CD14-positive monocyte (primary cell): ENCODE measurements at regions not wholly inside any gene's neighbourhood (a gene's known extent, or its start where the extent isn't known, plus 50 kb on each side); places are given as distances from the start of the nearest gene placed in this dataset.

Experiments
- DNase-seq, 3 donors: peaks; one replicate each; pipeline ENCODE4 v3.0.0-alpha.2; 2011 to 2022
- H2AFZ ChIP-seq: 2 replicates; pipeline ENCODE4 v1.6.0; 2012; ENCODE audit warnings: mild to moderate bottlenecking, low read depth, low read length, inconsistent platforms; ENCODE audit not compliant: insufficient read depth, poor library complexity, severe bottlenecking
- H3K27ac ChIP-seq, 2 donors: 1 replicate in 1 of 2; 2 replicates in 1 of 2; pipeline ENCODE4 v1.5.1; 2012 to 2013; ENCODE audit warnings: low read length in 2 of 2, control low read depth in 1 of 2, inconsistent platforms in 1 of 2, low read depth in 1 of 2, mild to moderate bottlenecking in 1 of 2
- H3K27me3 ChIP-seq, 2 donors: one replicate each; pipeline versions ENCODE4 v1.6.0 to v1.6.1; 2011 to 2013; ENCODE audit warnings: low read length in 2 of 2; ENCODE audit not compliant: control insufficient read depth in 2 of 2, insufficient read depth in 2 of 2
- H3K36me3 ChIP-seq, 2 donors: replicated peaks in 1 of 2; 1 replicate in 1 of 2; 2 replicates in 1 of 2; pipeline versions ENCODE4 v1.5.1 to v1.6.1; 2012 to 2013; ENCODE audit warnings: low read length in 2 of 2, control low read depth in 1 of 2, inconsistent platforms in 1 of 2, mild to moderate bottlenecking in 1 of 2; ENCODE audit not compliant: insufficient read depth in 2 of 2, control insufficient read depth in 1 of 2
- H3K4me1 ChIP-seq, 2 donors: 1 replicate in 1 of 2; 2 replicates in 1 of 2; pipeline versions ENCODE4 v1.5.1 to v1.6.1; 2012 to 2013; ENCODE audit warnings: low read length in 2 of 2, control low read depth in 1 of 2, inconsistent platforms in 1 of 2, mild to moderate bottlenecking in 1 of 2, moderate library complexity in 1 of 2; ENCODE audit not compliant: insufficient read depth in 2 of 2, control insufficient read depth in 1 of 2
- H3K4me2 ChIP-seq: replicated peaks from 2 replicates; pipeline ENCODE3; 2012; ENCODE audit warnings: low read length, moderate library complexity, mild to moderate bottlenecking; ENCODE audit not compliant: poor library complexity, severe bottlenecking; ENCODE audit errors: extremely low read depth
- H3K4me3 ChIP-seq, 3 experiments: fragments of 200-600 bp in 1 of 3; sonication (generic) in 1 of 3; replicated peaks in 1 of 3; 1 replicate in 2 of 3; 2 replicates in 1 of 3; pipeline ENCODE4 v1.5.1; 2011 to 2013; ENCODE audit warnings: low read length in 3 of 3, mild to moderate bottlenecking in 3 of 3, control low read depth in 2 of 3, low read depth in 2 of 3, inconsistent platforms in 1 of 3, moderate library complexity in 1 of 3
- H3K79me2 ChIP-seq: 2 replicates; pipeline ENCODE4 v1.6.0; 2012; ENCODE audit warnings: mild to moderate bottlenecking, control low read depth, inconsistent platforms, low read length, moderate library complexity; ENCODE audit not compliant: insufficient read depth
- H3K9ac ChIP-seq: 2 replicates; pipeline ENCODE4 v1.6.0; 2017; ENCODE audit warnings: low read length, mild to moderate bottlenecking; ENCODE audit not compliant: insufficient read depth, poor library complexity, severe bottlenecking
- H3K9me3 ChIP-seq, 2 donors: replicated peaks in 1 of 2; 1 replicate in 1 of 2; 2 replicates in 1 of 2; pipeline versions ENCODE4 v1.5.1 to v1.6.1; 2012 to 2013; ENCODE audit warnings: low read length in 2 of 2, control low read depth in 1 of 2; ENCODE audit not compliant: control insufficient read depth in 1 of 2, insufficient read depth in 1 of 2
- H4K20me1 ChIP-seq: 2 replicates; pipeline ENCODE4 v1.6.0; 2012; ENCODE audit warnings: mild to moderate bottlenecking, low read length, control low read depth, moderate library complexity; ENCODE audit not compliant: insufficient read depth
- H3K27ac Mint-ChIP-seq, 7 donors: one replicate each; pipeline ENCODE4 v1.8.0; 2020; ENCODE audit warnings: mild to moderate bottlenecking in 7 of 7, mixed read lengths in 7 of 7, moderate library complexity in 6 of 7, inconsistent platforms in 2 of 7
- H3K27me3 Mint-ChIP-seq, 3 donors: one replicate each; pipeline ENCODE4 v1.8.0; 2021 to 2022; ENCODE audit warnings: low read depth in 3 of 3, mild to moderate bottlenecking in 3 of 3, mixed read lengths in 3 of 3, moderate library complexity in 3 of 3, inconsistent platforms in 1 of 3
- H3K36me3 Mint-ChIP-seq, 2 donors: one replicate each; pipeline ENCODE4 v1.8.0; 2020; ENCODE audit warnings: mixed read lengths in 2 of 2, inconsistent platforms in 1 of 2, mild to moderate bottlenecking in 1 of 2
- H3K4me1 Mint-ChIP-seq: one replicate; pipeline ENCODE4 v1.8.0; 2020; ENCODE audit warnings: mild to moderate bottlenecking, mixed read lengths
- H3K4me3 Mint-ChIP-seq, 2 donors: one replicate each; pipeline ENCODE4 v1.8.0; 2020; ENCODE audit warnings: mild to moderate bottlenecking in 2 of 2, mixed read lengths in 2 of 2, moderate library complexity in 1 of 2
- H3K9me3 Mint-ChIP-seq, 7 donors: one replicate each; pipeline ENCODE4 v1.8.0; 2020 to 2022; ENCODE audit warnings: mixed read lengths in 7 of 7, mild to moderate bottlenecking in 6 of 7, moderate library complexity in 6 of 7, inconsistent platforms in 2 of 7
- CTCF ChIP-seq: fragments of 200-600 bp; IDR thresholded peaks from one replicate; pipeline ENCODE4 v1.8.0; 2022; ENCODE audit warnings: antibody characterized with exemption, mild to moderate bottlenecking
- WGBS: methylation state at CpG from one replicate; pipeline ENCODE4 v1.1.5; 2013; ENCODE audit warnings: missing lambda C conversion rate; ENCODE audit not compliant: insufficient coverage; 5-methylcytosine and 5-hydroxymethylcytosine counted together
- intact Hi-C, 2 donors: fragments of 100-400 bp; cut with micrococcal nuclease; formaldehyde crosslinking; loops; one replicate each; pipeline versions ENCODE4 v1.15.0 to v1.15.1; 2023

- no peaks in the 10 kb centered on the region for H4K20me1 ChIP-seq
- Mint-ChIP-seq H3K27me3 (peaks cover 1 to 4% (median 3%) of the 10 kb centered on the region in 3 donors), H3K4me3 (no peak overlapping the region), H3K36me3 (no peaks in the 10 kb centered on the region), H3K9me3 (no peaks in the 10 kb centered on the region), H3K27ac (no peak overlapping the region), H3K4me1 (peaks cover 4% of the 10 kb centered on the region)
- DNase-seq: no peak
- 78% methylated on average over 1 of the region's 1 CpG for WGBS
- H3K4me3 ChIP-seq: no peak overlapping the region
- H3K4me2 ChIP-seq: no peak overlapping the region
- H3K9me3 ChIP-seq: no peaks in the 10 kb centered on the region
- no peaks in the 10 kb centered on the region for H3K36me3 ChIP-seq
- H2AFZ ChIP-seq: no peak overlapping the region
- intact Hi-C loops: no loop called here
- no peak for TF ChIP-seq CTCF
- H3K4me1 ChIP-seq: no peaks in the 10 kb centered on the region
- H3K27me3 ChIP-seq: no peaks in the 10 kb centered on the region
- no peak overlapping the region for H3K9ac ChIP-seq
- H3K79me2 ChIP-seq: no peaks in the 10 kb centered on the region
- no peak overlapping the region for H3K27ac ChIP-seq
Measured at GRCh38 chr5:82661933-82662332, 383.8 kb upstream of the RPS23 start.

DNA sequence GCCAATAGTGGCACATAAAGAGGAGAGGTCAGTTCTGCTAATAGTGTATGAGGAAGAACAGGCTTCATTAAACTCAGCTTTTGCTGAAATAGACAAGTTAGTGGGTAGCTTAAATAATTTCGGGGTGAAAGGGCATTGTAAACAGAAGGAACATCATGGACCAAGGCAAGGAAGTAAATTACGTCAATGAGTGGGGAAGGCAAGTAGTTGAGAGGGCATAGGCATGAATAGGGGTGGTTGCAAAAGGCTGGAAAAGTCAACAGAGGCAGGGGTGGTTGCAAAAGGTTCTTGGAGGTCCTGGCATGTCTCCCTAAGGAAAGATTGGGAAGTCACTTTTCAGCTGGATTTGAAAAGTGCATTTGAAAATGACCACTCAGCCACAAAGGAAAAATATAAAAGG lies 383.3 kb upstream of the RPS23 start:
- Histone ChIP-seq H3K9ac (no peak overlapping the region), H4K20me1 (no peaks in the 10 kb centered on the region), H3K36me3 (no peaks in the 10 kb centered on the region), H3K9me3 (no peaks in the 10 kb centered on the region), H3K4me3 (no peak overlapping the region), H3K27ac (no peak overlapping the region), H3K4me2 (no peak overlapping the region), H2AFZ (no peak overlapping the region), H3K27me3 (no peaks in the 10 kb centered on the region), H3K4me1 (no peaks in the 10 kb centered on the region), H3K79me2 (no peaks in the 10 kb centered on the region)
- H3K27ac Mint-ChIP-seq: no peak overlapping the region
- DNase-seq: no peak
- 87% methylated on average over 2 of the region's 2 CpGs for WGBS
- H3K27me3 Mint-ChIP-seq: peaks cover 0 to 7% (median 0%) of the 10 kb centered on the region in 3 donors
- H3K9me3 Mint-ChIP-seq: no peaks in the 10 kb centered on the region
- peaks cover 4% of the 10 kb centered on the region for H3K4me1 Mint-ChIP-seq
- no peak for TF ChIP-seq CTCF
- H3K4me3 Mint-ChIP-seq: no peak overlapping the region
- no peaks in the 10 kb centered on the region for H3K36me3 Mint-ChIP-seq
- intact Hi-C loops: no loop called here
